Ascending aorta (tissue), 2 donors: ENCODE measurements at regions not wholly inside any gene's neighbourhood (a gene's known extent, or its start where the extent isn't known, plus 50 kb on each side); places are given as distances from the start of the nearest gene placed in this dataset.

Experiments
- DNase-seq, 2 donors: peaks; one replicate each; pipeline ENCODE4 v3.0.0-alpha.2; 2019; ENCODE audit warnings: low spot score in 2 of 2
- H3K27ac ChIP-seq, 2 donors: fragments of 200-600 bp; sonication (generic); one replicate each; pipeline ENCODE4 v1.5.1; 2016 to 2017; ENCODE audit warnings: mild to moderate bottlenecking in 1 of 2
- H3K27me3 ChIP-seq: fragments of 200-600 bp; sonication (generic); one replicate; pipeline ENCODE4 v1.5.1; 2017
- H3K36me3 ChIP-seq, 2 donors: fragments of 200-600 bp; sonication (generic); one replicate each; pipeline ENCODE4 v1.5.1; 2016
- H3K4me1 ChIP-seq, 2 donors: fragments of 200-600 bp; sonication (generic); one replicate each; pipeline ENCODE4 v1.5.1; 2016 to 2017; ENCODE audit warnings: mild to moderate bottlenecking in 1 of 2
- H3K4me3 ChIP-seq, 2 donors: fragments of 200-600 bp; sonication (generic); one replicate each; pipeline ENCODE4 v1.5.1; 2016 to 2017; ENCODE audit warnings: mild to moderate bottlenecking in 1 of 2
- H3K9me3 ChIP-seq, 2 donors: fragments of 200-600 bp; sonication (generic); one replicate each; pipeline ENCODE4 v1.5.1; 2016
- CTCF ChIP-seq, 3 experiments: fragments of 200-600 bp in 2 of 3; fragments of 450-650 bp in 1 of 3; sonication (generic) in 2 of 3; IDR thresholded peaks; one replicate each; pipeline ENCODE4 v1.5.1; 2016 to 2019; ENCODE audit warnings: antibody characterized with exemption in 3 of 3, mild to moderate bottlenecking in 1 of 3, moderate library complexity in 1 of 3
- intact Hi-C: fragments of 100-400 bp; cut with DNase I; formaldehyde crosslinking; loops from one replicate; pipeline ENCODE4 v1.15.1; 2023

- intact Hi-C loops, result no loop called here
- no peak overlapping the region for H3K4me3 ChIP-seq
- no peaks in the 10 kb centered on the region for H3K27me3 ChIP-seq
- TF ChIP-seq CTCF (IDR thresholded peaks at IDR 0.05), result no peak
- peaks cover 0 to 11% of the 10 kb centered on the region in 2 donors for H3K9me3 ChIP-seq
- H3K36me3 ChIP-seq, result no peaks in the 10 kb centered on the region
- no peak overlapping the region for H3K27ac ChIP-seq
- DNase-seq, result no peak
- no peaks in the 10 kb centered on the region for H3K4me1 ChIP-seq
Observed at GRCh38 chr1:222299524-222299923, 248.4 kb downstream of the HHIPL2 start.

GRCh38 chr1:222290866-222291265 is 257.0 kb downstream of the HHIPL2 start:
- H3K27ac ChIP-seq, result no peak overlapping the region
- no peak for TF ChIP-seq CTCF (IDR thresholded peaks at IDR 0.05)
- H3K4me1 ChIP-seq, result no peaks in the 10 kb centered on the region
- no peak overlapping the region for H3K4me3 ChIP-seq
- intact Hi-C loops, result no loop called here
- DNase-seq, result no peak
- H3K9me3 ChIP-seq, result peaks cover 0 to 5% of the 10 kb centered on the region in 2 donors
- no peaks in the 10 kb centered on the region for H3K27me3 ChIP-seq
- no peaks in the 10 kb centered on the region for H3K36me3 ChIP-seq

GRCh38 chr1:222288053-222288452 is 259.9 kb downstream of the HHIPL2 start:
- peak in 1 of 2 donors; percentile 14 for DNase-seq
- H3K4me1 ChIP-seq, result no peaks in the 10 kb centered on the region
- no peaks in the 10 kb centered on the region for H3K36me3 ChIP-seq
- no peak overlapping the region for H3K4me3 ChIP-seq
- intact Hi-C loops, result no loop called here
- no peaks in the 10 kb centered on the region for H3K9me3 ChIP-seq
- H3K27ac ChIP-seq, result no peak overlapping the region
- no peak for TF ChIP-seq CTCF (IDR thresholded peaks at IDR 0.05)
- H3K27me3 ChIP-seq, result no peaks in the 10 kb centered on the region

- DNase-seq, result no peak
- H3K27ac ChIP-seq, result no peak overlapping the region
- no peaks in the 10 kb centered on the region for H3K9me3 ChIP-seq
- intact Hi-C loops, result no loop called here
- H3K27me3 ChIP-seq, result no peaks in the 10 kb centered on the region
- TF ChIP-seq CTCF (IDR thresholded peaks at IDR 0.05), result no peak
- no peak overlapping the region for H3K4me3 ChIP-seq
- no peaks in the 10 kb centered on the region for H3K36me3 ChIP-seq
- H3K4me1 ChIP-seq, result no peaks in the 10 kb centered on the region
Observed at GRCh38 chr1:222286011-222286410, 261.9 kb downstream of the HHIPL2 start.

- Histone ChIP-seq H3K9me3 (no peaks in the 10 kb centered on the region), H3K27ac (no peak overlapping the region), H3K4me3 (no peak overlapping the region), H3K4me1 (no peaks in the 10 kb centered on the region), H3K27me3 (no peaks in the 10 kb centered on the region), H3K36me3 (no peaks in the 10 kb centered on the region)
- TF ChIP-seq CTCF (IDR thresholded peaks at IDR 0.05), result no peak
- intact Hi-C loops, result no loop called here
- DNase-seq, result no peak
Observed at GRCh38 chr1:222285526-222285925, 262.4 kb downstream of the HHIPL2 start.

- Histone ChIP-seq H3K4me3 (no peak overlapping the region), H3K4me1 (no peaks in the 10 kb centered on the region), H3K36me3 (no peaks in the 10 kb centered on the region), H3K27me3 (no peaks in the 10 kb centered on the region), H3K9me3 (peaks cover 0 to 5% of the 10 kb centered on the region in 2 donors), H3K27ac (no peak overlapping the region)
- TF ChIP-seq CTCF (IDR thresholded peaks at IDR 0.05), result no peak
- no peak for DNase-seq
- intact Hi-C loops, result no loop called here
Observed at GRCh38 chr1:222284466-222284865, 263.4 kb downstream of the HHIPL2 start.
